Thoracic aorta (tissue), 2 donors: ENCODE measurements at regions not wholly inside any gene's neighbourhood (a gene's known extent, or its start where the extent isn't known, plus 50 kb on each side); places are given as distances from the start of the nearest gene placed in this dataset.
"Not testable (repeated sequence)": the region's sequence is repeated elsewhere in the genome, so short reads cannot be mapped to it uniquely, and the experiment has no call there.

ENCODE experiments used
- ATAC-seq: fragments of 150-250 bp; one replicate; pipeline ENCODE4 v1.8.0; 2017; ENCODE audit warnings: low read depth; ENCODE audit not compliant: insufficient number of reproducible peaks, low FRiP score
- DNase-seq: peaks from one replicate; pipeline ENCODE4 v3.0.0-alpha.2; 2020; ENCODE audit warnings: low spot score
- H3K27ac ChIP-seq, 2 donors: fragments of 200-600 bp; sonication (generic); 1 replicate in 1 of 2; 2 replicates in 1 of 2; pipeline ENCODE4 v1.5.1; 2016; ENCODE audit warnings: mild to moderate bottlenecking in 2 of 2, moderate library complexity in 2 of 2
- H3K27me3 ChIP-seq: fragments of 200-600 bp; sonication (generic); replicated peaks from 2 replicates; pipeline ENCODE4 v1.6.0; 2016; ENCODE audit warnings: mild to moderate bottlenecking; ENCODE audit not compliant: insufficient read depth
- H3K36me3 ChIP-seq: fragments of 200-600 bp; sonication (generic); one replicate; pipeline ENCODE4 v1.5.1; 2016
- H3K4me1 ChIP-seq, 2 donors: fragments of 200-600 bp; sonication (generic); 1 replicate in 1 of 2; 2 replicates in 1 of 2; pipeline versions ENCODE4 v1.5.1 to v1.6.0; 2016; ENCODE audit warnings: low read depth in 2 of 2, mild to moderate bottlenecking in 1 of 2; ENCODE audit not compliant: control insufficient read depth in 1 of 2
- H3K4me3 ChIP-seq: fragments of 200-600 bp; sonication (generic); 2 replicates; pipeline ENCODE4 v1.5.1; 2016; ENCODE audit warnings: mild to moderate bottlenecking
- H3K9me3 ChIP-seq: fragments of 200-600 bp; sonication (generic); 2 replicates; pipeline ENCODE4 v1.5.1; 2016
- CTCF ChIP-seq: fragments of 200-600 bp; sonication (generic); IDR thresholded peaks from one replicate; pipeline ENCODE4 v1.5.1; 2019; ENCODE audit warnings: antibody characterized with exemption

- H3K9me3 ChIP-seq: peaks cover 10% of the 10 kb centered on the region
These were observed 302.4 kb downstream of the PTGER3 start for GRCh38 chr1:70745199-70745598.

GRCh38 chr1:70746062-70746461, 301.6 kb downstream of the PTGER3 start:
- H3K27me3 ChIP-seq, H3K4me1 ChIP-seq, H3K4me3 ChIP-seq, ATAC-seq, H3K36me3 ChIP-seq, H3K9me3 ChIP-seq, DNase-seq, H3K27ac ChIP-seq: not testable (repeated sequence)

More at GRCh38 chr1:70745199-70745598, 302.4 kb downstream of the PTGER3 start:
- Histone ChIP-seq H3K36me3 (no peaks in the 10 kb centered on the region), H3K27me3 (no peaks in the 10 kb centered on the region), H3K4me3 (no peak overlapping the region), H3K4me1 (no peaks in the 10 kb centered on the region), H3K27ac (no peak overlapping the region)
- no peak for TF ChIP-seq CTCF
- no peak for DNase-seq
- no peak for ATAC-seq

- DNase-seq, ATAC-seq, H3K9me3 ChIP-seq: not testable (repeated sequence)
These were observed 300.5 kb downstream of the PTGER3 start for GRCh38 chr1:70747123-70747522.

GRCh38 chr1:70751676-70752287, 295.8 kb downstream of the PTGER3 start:
- not testable (repeated sequence) for H3K4me1 ChIP-seq, H3K36me3 ChIP-seq, H3K4me3 ChIP-seq, DNase-seq, H3K9me3 ChIP-seq, ATAC-seq, H3K27ac ChIP-seq, H3K27me3 ChIP-seq

More at GRCh38 chr1:70747123-70747522, 300.5 kb downstream of the PTGER3 start:
- not testable (repeated sequence) for H3K4me3 ChIP-seq, H3K36me3 ChIP-seq, H3K4me1 ChIP-seq, H3K27ac ChIP-seq, H3K27me3 ChIP-seq

GRCh38 chr1:70754701-70755100, 292.9 kb downstream of the PTGER3 start:
- no peaks in the 10 kb centered on the region for H3K36me3 ChIP-seq
- no peak overlapping the region for H3K4me3 ChIP-seq
- DNase-seq: no peak
- H3K27me3 ChIP-seq: no peaks in the 10 kb centered on the region
- H3K9me3 ChIP-seq: no peaks in the 10 kb centered on the region
- no peak for ATAC-seq
- no peak for TF ChIP-seq CTCF
- no peak overlapping the region for H3K27ac ChIP-seq
- no peaks in the 10 kb centered on the region for H3K4me1 ChIP-seq

- no peaks in the 10 kb centered on the region for H3K9me3 ChIP-seq
- H3K4me1 ChIP-seq: no peaks in the 10 kb centered on the region
- DNase-seq: no peak
- no peaks in the 10 kb centered on the region for H3K27me3 ChIP-seq
- ATAC-seq: no peak
- H3K36me3 ChIP-seq: no peaks in the 10 kb centered on the region
- TF ChIP-seq CTCF: no peak
- no peak overlapping the region for H3K27ac ChIP-seq
- no peak overlapping the region for H3K4me3 ChIP-seq
These were observed 287.5 kb downstream of the PTGER3 start for GRCh38 chr1:70760154-70760553.

GRCh38 chr1:70762386-70762785, 285.2 kb downstream of the PTGER3 start:
- no peaks in the 10 kb centered on the region for H3K4me1 ChIP-seq
- no peaks in the 10 kb centered on the region for H3K9me3 ChIP-seq
- H3K36me3 ChIP-seq: no peaks in the 10 kb centered on the region
- no peak overlapping the region for H3K27ac ChIP-seq
- ATAC-seq: no peak
- H3K27me3 ChIP-seq: no peaks in the 10 kb centered on the region
- no peak overlapping the region for H3K4me3 ChIP-seq
- DNase-seq: no peak
- TF ChIP-seq CTCF: no peak
